B cell (primary cell): ENCODE measurements at regions not wholly inside any gene's neighbourhood (a gene's known extent, or its start where the extent isn't known, plus 50 kb on each side); places are given as distances from the start of the nearest gene placed in this dataset.

Source experiments
- ATAC-seq: fragments of 200-7000 bp; cut with Tn5 transposase; one replicate; pipeline ENCODE4 v1.10.0; 2021; ENCODE audit warnings: low read depth, mild to moderate bottlenecking, moderate number of reproducible peaks, moderate library complexity
- CTCF ChIA-PET: fragments of 350-600 bp; sonication (Branson Sonifier 250); formaldehyde crosslinking; loops from one replicate; lab custom pipeline; 2021; ENCODE audit warnings: antibody characterized with exemption, inconsistent platforms; lab: Charles Lee
- POLR2A ChIA-PET: fragments of 350-600 bp; sonication (Branson Sonifier 250); formaldehyde crosslinking; loops from one replicate; lab custom pipeline; 2021; ENCODE audit warnings: antibody characterized with exemption; lab: Charles Lee
- DNase-seq: peaks from one replicate; pipeline ENCODE4 v3.0.0; 2013
- H2AFZ ChIP-seq: 2 replicates; pipeline ENCODE4 v1.6.1; 2012; ENCODE audit warnings: mild to moderate bottlenecking, low read depth, low read length; ENCODE audit not compliant: insufficient read depth, poor library complexity, severe bottlenecking
- H3K27ac ChIP-seq, 2 donors: 1 replicate in 1 of 2; 2 replicates in 1 of 2; pipeline ENCODE4 v1.5.1; 2012 to 2013; ENCODE audit warnings: low read length in 2 of 2, mild to moderate bottlenecking in 2 of 2, moderate library complexity in 1 of 2
- H3K27me3 ChIP-seq, 4 experiments: fragments of 200-600 bp in 1 of 4; sonication (generic) in 1 of 4; replicated peaks in 1 of 4; 1 replicate in 2 of 4; 2 replicates in 2 of 4; pipeline versions ENCODE4 v1.6.1 to v1.7.0; 2013 to 2016; ENCODE audit warnings: low read length in 3 of 4, mild to moderate bottlenecking in 2 of 4, mixed read lengths in 1 of 4, moderate library complexity in 1 of 4; ENCODE audit not compliant: insufficient read depth in 4 of 4, control insufficient read depth in 3 of 4; ENCODE audit errors: control extremely low read depth in 1 of 4
- H3K36me3 ChIP-seq, 2 experiments: replicated peaks in 1 of 2; 1 replicate in 1 of 2; 2 replicates in 1 of 2; pipeline versions ENCODE4 v1.6.1 to v1.7.1; 2013; ENCODE audit warnings: low read length in 1 of 2; ENCODE audit not compliant: insufficient read depth in 2 of 2, control insufficient read depth in 1 of 2; ENCODE audit errors: control extremely low read depth in 1 of 2, extremely low read depth in 1 of 2
- H3K4me1 ChIP-seq, 2 donors: fragments of 200-600 bp in 1 of 2; sonication (generic) in 1 of 2; 1 replicate in 1 of 2; 2 replicates in 1 of 2; pipeline versions ENCODE4 v1.5.1 to v1.6.1; 2013 to 2017; ENCODE audit warnings: low read length in 2 of 2; ENCODE audit not compliant: control insufficient read depth in 2 of 2, insufficient read depth in 2 of 2
- H3K4me2 ChIP-seq: replicated peaks from 2 replicates; pipeline ENCODE3; 2012; ENCODE audit warnings: mild to moderate bottlenecking, low read depth, low read length; ENCODE audit not compliant: poor library complexity, severe bottlenecking
- H3K4me3 ChIP-seq, 5 experiments: fragments of 200-600 bp in 1 of 5; sonication (generic) in 1 of 5; 1 replicate in 3 of 5; 2 replicates in 2 of 5; pipeline versions ENCODE4 v1.5.1 to v1.7.0; 2011 to 2016; ENCODE audit warnings: low read length in 4 of 5, mild to moderate bottlenecking in 4 of 5, low read depth in 2 of 5, control low read depth in 1 of 5, moderate library complexity in 1 of 5; ENCODE audit not compliant: insufficient read depth in 1 of 5; ENCODE audit errors: control extremely low read depth in 1 of 5, extremely low read depth in 1 of 5
- H3K79me2 ChIP-seq: fragments of 200-600 bp; sonication (generic); one replicate; pipeline ENCODE4 v1.6.0; 2016; ENCODE audit warnings: low read length; ENCODE audit not compliant: control insufficient read depth, insufficient read depth
- H3K9ac ChIP-seq: fragments of 200-600 bp; sonication (generic); 2 replicates; pipeline ENCODE4 v1.6.1; 2017; ENCODE audit warnings: mild to moderate bottlenecking, low read length, moderate library complexity
- H3K9me3 ChIP-seq, 3 donors: one replicate each; pipeline versions ENCODE4 v1.6.1 to v1.7.1; 2013; ENCODE audit warnings: low read length in 2 of 3; ENCODE audit not compliant: control insufficient read depth in 2 of 3, insufficient read depth in 1 of 3; ENCODE audit errors: control extremely low read depth in 1 of 3
- H4K20me1 ChIP-seq: 2 replicates; pipeline ENCODE4 v1.6.0; 2012; ENCODE audit warnings: mild to moderate bottlenecking, low read length; ENCODE audit not compliant: insufficient read depth, control insufficient read depth, poor library complexity, severe bottlenecking
- H3K27ac Mint-ChIP-seq: one replicate; pipeline ENCODE4 v1.8.0; 2021; ENCODE audit warnings: mixed read lengths
- H3K27me3 Mint-ChIP-seq: one replicate; pipeline ENCODE4 v1.8.0; 2021; ENCODE audit warnings: mixed read lengths
- H3K4me1 Mint-ChIP-seq: one replicate; pipeline ENCODE4 v1.8.0; 2021; ENCODE audit warnings: mixed read lengths
- H3K4me3 Mint-ChIP-seq: one replicate; pipeline ENCODE4 v1.8.0; 2021; ENCODE audit warnings: mixed read lengths
- H3K9me3 Mint-ChIP-seq: one replicate; pipeline ENCODE4 v1.8.0; 2022; ENCODE audit warnings: mixed read lengths; ENCODE audit not compliant: insufficient read depth
- CTCF ChIP-seq: fragments of 200-600 bp; IDR thresholded peaks from one replicate; pipeline ENCODE4 v1.8.0; 2022; ENCODE audit warnings: antibody characterized with exemption, mild to moderate bottlenecking
- EZH2 ChIP-seq: IDR thresholded peaks from 2 replicates; pipeline ENCODE4 v1.6.1; 2012; ENCODE audit warnings: borderline replicate concordance, low read depth, mild to moderate bottlenecking, moderate library complexity, low read length; ENCODE audit not compliant: insufficient read depth, poor library complexity, severe bottlenecking
- WGBS: methylation state at CpG from one replicate; pipeline ENCODE4 v1.1.5; 2013; ENCODE audit warnings: missing lambda C conversion rate; ENCODE audit not compliant: insufficient coverage; 5-methylcytosine and 5-hydroxymethylcytosine counted together
- intact Hi-C: fragments of 100-400 bp; cut with micrococcal nuclease; formaldehyde crosslinking; loops from one replicate; pipeline ENCODE4 v1.10.0; 2022

GRCh38 chr18:51426996-51427395, 229.5 kb upstream of the MEX3C start:
- H3K9me3 Mint-ChIP-seq: peaks cover 3% of the 10 kb centered on the region
- H3K4me1 Mint-ChIP-seq: no peaks in the 10 kb centered on the region
- H2AFZ ChIP-seq: no peak overlapping the region
- no peaks in the 10 kb centered on the region for H3K4me1 ChIP-seq
- H3K9me3 ChIP-seq: no peaks in the 10 kb centered on the region
- H3K36me3 ChIP-seq: no peaks in the 10 kb centered on the region
- H3K27ac ChIP-seq: no peak overlapping the region
- no peak overlapping the region for H3K4me3 Mint-ChIP-seq
- no peak for ATAC-seq
- H4K20me1 ChIP-seq: no peaks in the 10 kb centered on the region
- H3K27me3 ChIP-seq: no peaks in the 10 kb centered on the region
- H3K4me2 ChIP-seq: no peak overlapping the region
- no peak overlapping the region for H3K4me3 ChIP-seq
- 100% methylated on average over 1 of the region's 2 CpGs for WGBS
- POLR2A ChIA-PET: no interaction called here
- DNase-seq: no peak
- H3K27ac Mint-ChIP-seq: no peak overlapping the region
- TF ChIP-seq EZH2 (no peak), CTCF (no peak)
- H3K9ac ChIP-seq: no peak overlapping the region
- H3K27me3 Mint-ChIP-seq: peaks cover 37% of the 10 kb centered on the region
- H3K79me2 ChIP-seq: no peaks in the 10 kb centered on the region
- intact Hi-C loops: no loop called here
- CTCF ChIA-PET: no interaction called here

DNA sequence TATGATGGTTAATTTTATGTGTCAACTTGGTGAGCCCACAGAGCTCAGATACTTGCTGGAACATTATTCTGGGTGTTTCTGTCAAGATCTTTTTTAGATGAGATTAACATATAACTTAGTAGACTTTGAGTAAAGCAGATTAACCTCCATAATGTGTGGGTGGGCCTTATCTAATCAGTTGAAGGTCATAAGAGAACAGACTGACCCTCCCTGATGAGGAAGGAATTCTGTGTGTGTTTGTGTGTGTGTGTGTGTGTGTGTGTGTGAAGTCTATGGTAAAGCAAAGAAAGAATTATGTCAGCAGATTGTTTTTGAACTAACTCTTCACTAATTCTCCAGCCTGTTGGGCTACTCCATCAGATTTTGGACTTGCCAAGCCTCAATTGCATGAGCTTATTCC, 232.2 kb upstream of the MEX3C start:
- H4K20me1 ChIP-seq: no peaks in the 10 kb centered on the region
- POLR2A ChIA-PET: no interaction called here

More for the DNA sequence above, 232.2 kb upstream of the MEX3C start:
- Histone ChIP-seq H3K9ac (no peak overlapping the region), H2AFZ (no peak overlapping the region), H3K4me3 (no peak overlapping the region), H3K27ac (no peak overlapping the region), H3K27me3 (no peaks in the 10 kb centered on the region), H3K9me3 (no peaks in the 10 kb centered on the region), H3K4me1 (no peaks in the 10 kb centered on the region), H3K36me3 (no peaks in the 10 kb centered on the region), H3K79me2 (no peaks in the 10 kb centered on the region), H3K4me2 (no peak overlapping the region)
- TF ChIP-seq EZH2 (no peak), CTCF (no peak)
- DNase-seq (no peak), ATAC-seq (no peak)
- no peak overlapping the region for H3K4me3 Mint-ChIP-seq
- peaks cover 5% of the 10 kb centered on the region for H3K9me3 Mint-ChIP-seq
- CTCF ChIA-PET: no interaction called here
- H3K4me1 Mint-ChIP-seq: no peaks in the 10 kb centered on the region
- peaks cover 43% of the 10 kb centered on the region for H3K27me3 Mint-ChIP-seq
- no peak overlapping the region for H3K27ac Mint-ChIP-seq
- intact Hi-C loops: no loop called here
